ENCODE measurements at regions not wholly inside any gene's neighbourhood (a gene's known extent, or its start where the extent isn't known, plus 50 kb on each side); places are given as distances from the start of the nearest gene placed in this dataset.
"Not testable (repeated sequence)": the region's sequence is repeated elsewhere in the genome, so short reads cannot be mapped to it uniquely, and the experiment has no call there.

DNA sequence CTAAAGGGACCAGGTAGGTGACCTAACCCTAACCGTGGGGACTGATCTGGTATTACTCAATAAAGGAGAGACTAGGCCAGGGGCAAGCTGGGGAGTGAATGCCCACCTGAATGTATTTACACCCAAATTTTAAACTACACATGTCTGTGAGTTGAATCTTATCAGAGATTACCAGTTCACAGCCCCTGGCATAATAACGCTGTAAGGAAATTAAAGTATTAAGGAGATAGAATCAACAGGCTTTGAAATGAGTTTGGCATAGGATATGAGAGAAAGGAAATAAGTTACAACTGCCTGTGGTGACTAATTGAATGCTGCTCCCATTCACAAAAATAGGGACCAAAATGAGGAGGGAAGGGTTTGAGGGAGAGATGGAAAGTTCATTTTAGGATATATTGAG is 593.3 kb downstream of the CSNK1G3 start:
- TF ChIP-seq ZNF8 (CRISPR knock-in tag; IDR thresholded peaks at IDR 0.05) (no peak), RARB (CRISPR knock-in tag; IDR thresholded peaks at IDR 0.05) (no peak), ZNF565 (CRISPR knock-in tag; conservative IDR thresholded peaks at IDR 0.05; ENCODE audit: low read depth) (no peak), GLIS3 (CRISPR knock-in tag; IDR thresholded peaks at IDR 0.05) (no peak), ARNTL (CRISPR knock-in tag; IDR thresholded peaks at IDR 0.05; ENCODE audit: borderline replicate concordance, low read depth) (no peak), ZFP30 (CRISPR knock-in tag; IDR thresholded peaks at IDR 0.05) (no peak), CSDC2 (CRISPR knock-in tag; IDR thresholded peaks at IDR 0.05) (no peak), BACH2 (CRISPR knock-in tag; IDR thresholded peaks at IDR 0.05; ENCODE audit: borderline replicate concordance) (no peak)
- no peak for ATAC-seq

DNA sequence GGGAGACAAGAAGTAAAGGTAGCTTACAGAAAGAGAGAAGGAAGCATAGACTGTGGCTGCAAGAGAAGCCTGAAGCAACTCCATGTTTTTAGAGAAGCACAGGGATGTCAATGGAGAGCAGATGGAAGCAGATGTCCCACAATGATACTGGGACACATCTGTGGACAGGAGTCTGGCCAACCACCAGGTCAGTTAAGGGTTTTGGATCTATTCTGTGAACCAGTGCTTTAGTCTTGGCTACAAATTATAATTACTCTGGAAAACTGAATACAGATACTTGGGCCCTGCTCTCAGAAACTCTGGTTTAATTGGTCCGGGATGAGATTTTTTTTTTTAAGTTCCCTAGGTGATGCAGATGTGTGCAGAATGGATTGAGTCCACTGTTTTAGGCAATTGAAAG is 592.8 kb downstream of the CSNK1G3 start:
- ATAC-seq: no peak
- TF ChIP-seq TOX (CRISPR knock-in tag; IDR thresholded peaks at IDR 0.05; ENCODE audit: borderline replicate concordance) (no peak), OSR1 (CRISPR knock-in tag; IDR thresholded peaks at IDR 0.05) (no peak), RARB (CRISPR knock-in tag; IDR thresholded peaks at IDR 0.05) (no peak), ZFP3 (CRISPR knock-in tag; IDR thresholded peaks at IDR 0.05) (no peak)

DNA sequence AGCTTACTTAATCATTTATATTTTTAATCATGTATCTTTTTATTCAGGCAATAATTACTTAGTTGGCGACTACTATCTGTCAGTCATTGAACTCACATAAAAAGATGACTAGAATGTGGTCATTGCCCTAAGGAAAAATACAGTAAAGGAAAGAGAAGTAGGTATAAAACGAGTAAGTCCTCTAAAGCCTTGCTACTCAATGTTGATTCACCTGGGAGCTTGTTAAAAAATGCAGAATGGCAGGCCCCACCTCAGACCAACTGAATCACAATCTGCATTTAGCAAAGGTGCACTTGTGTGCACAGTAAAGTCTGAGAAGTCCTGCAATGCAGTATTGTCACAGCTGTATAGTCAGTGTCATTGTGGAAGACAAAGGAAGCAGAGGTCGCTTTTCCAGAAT is 592.4 kb downstream of the CSNK1G3 start:
- no peak for ATAC-seq
- TF ChIP-seq ZFP30 (CRISPR knock-in tag; IDR thresholded peaks at IDR 0.05) (no peak), CSDC2 (CRISPR knock-in tag; IDR thresholded peaks at IDR 0.05) (no peak), ZC3H10 (CRISPR knock-in tag; IDR thresholded peaks at IDR 0.05) (no peak), RARB (CRISPR knock-in tag; IDR thresholded peaks at IDR 0.05) (no peak), OSR1 (CRISPR knock-in tag; IDR thresholded peaks at IDR 0.05) (no peak), BACH2 (CRISPR knock-in tag; IDR thresholded peaks at IDR 0.05; ENCODE audit: borderline replicate concordance) (no peak), PPARA (CRISPR knock-in tag; IDR thresholded peaks at IDR 0.05; ENCODE audit: borderline replicate concordance) (no peak), TOX (CRISPR knock-in tag; IDR thresholded peaks at IDR 0.05; ENCODE audit: borderline replicate concordance) (no peak), SNAI2 (CRISPR knock-in tag; IDR thresholded peaks at IDR 0.05) (no peak), ARNTL (CRISPR knock-in tag; IDR thresholded peaks at IDR 0.05; ENCODE audit: borderline replicate concordance, low read depth) (no peak), GLIS3 (CRISPR knock-in tag; IDR thresholded peaks at IDR 0.05) (no peak), ISL1 (CRISPR knock-in tag; IDR thresholded peaks at IDR 0.05) (no peak)
- TF ChIP-seq, protein P1, sequence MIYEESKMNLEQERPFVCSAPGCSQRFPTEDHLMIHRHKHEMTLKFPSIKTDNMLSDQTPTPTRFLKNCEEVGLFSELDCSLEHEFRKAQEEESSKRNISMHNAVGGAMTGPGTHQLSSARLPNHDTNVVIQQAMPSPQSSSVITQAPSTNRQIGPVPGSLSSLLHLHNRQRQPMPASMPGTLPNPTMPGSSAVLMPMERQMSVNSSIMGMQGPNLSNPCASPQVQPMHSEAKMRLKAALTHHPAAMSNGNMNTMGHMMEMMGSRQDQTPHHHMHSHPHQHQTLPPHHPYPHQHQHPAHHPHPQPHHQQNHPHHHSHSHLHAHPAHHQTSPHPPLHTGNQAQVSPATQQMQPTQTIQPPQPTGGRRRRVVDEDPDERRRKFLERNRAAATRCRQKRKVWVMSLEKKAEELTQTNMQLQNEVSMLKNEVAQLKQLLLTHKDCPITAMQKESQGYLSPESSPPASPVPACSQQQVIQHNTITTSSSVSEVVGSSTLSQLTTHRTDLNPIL (CRISPR knock-in tag; IDR thresholded peaks at IDR 0.05; ENCODE audit: low read depth): no peak
- TF ChIP-seq, protein P2, sequence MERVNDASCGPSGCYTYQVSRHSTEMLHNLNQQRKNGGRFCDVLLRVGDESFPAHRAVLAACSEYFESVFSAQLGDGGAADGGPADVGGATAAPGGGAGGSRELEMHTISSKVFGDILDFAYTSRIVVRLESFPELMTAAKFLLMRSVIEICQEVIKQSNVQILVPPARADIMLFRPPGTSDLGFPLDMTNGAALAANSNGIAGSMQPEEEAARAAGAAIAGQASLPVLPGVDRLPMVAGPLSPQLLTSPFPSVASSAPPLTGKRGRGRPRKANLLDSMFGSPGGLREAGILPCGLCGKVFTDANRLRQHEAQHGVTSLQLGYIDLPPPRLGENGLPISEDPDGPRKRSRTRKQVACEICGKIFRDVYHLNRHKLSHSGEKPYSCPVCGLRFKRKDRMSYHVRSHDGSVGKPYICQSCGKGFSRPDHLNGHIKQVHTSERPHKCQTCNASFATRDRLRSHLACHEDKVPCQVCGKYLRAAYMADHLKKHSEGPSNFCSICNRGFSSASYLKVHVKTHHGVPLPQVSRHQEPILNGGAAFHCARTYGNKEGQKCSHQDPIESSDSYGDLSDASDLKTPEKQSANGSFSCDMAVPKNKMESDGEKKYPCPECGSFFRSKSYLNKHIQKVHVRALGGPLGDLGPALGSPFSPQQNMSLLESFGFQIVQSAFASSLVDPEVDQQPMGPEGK (CRISPR knock-in tag; IDR thresholded peaks at IDR 0.05; ENCODE audit: borderline replicate concordance): no peak
- TF ChIP-seq, protein P3, sequence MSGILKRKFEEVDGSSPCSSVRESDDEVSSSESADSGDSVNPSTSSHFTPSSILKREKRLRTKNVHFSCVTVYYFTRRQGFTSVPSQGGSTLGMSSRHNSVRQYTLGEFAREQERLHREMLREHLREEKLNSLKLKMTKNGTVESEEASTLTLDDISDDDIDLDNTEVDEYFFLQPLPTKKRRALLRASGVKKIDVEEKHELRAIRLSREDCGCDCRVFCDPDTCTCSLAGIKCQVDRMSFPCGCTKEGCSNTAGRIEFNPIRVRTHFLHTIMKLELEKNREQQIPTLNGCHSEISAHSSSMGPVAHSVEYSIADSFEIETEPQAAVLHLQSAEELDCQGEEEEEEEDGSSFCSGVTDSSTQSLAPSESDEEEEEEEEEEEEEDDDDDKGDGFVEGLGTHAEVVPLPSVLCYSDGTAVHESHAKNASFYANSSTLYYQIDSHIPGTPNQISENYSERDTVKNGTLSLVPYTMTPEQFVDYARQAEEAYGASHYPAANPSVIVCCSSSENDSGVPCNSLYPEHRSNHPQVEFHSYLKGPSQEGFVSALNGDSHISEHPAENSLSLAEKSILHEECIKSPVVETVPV (CRISPR knock-in tag; IDR thresholded peaks at IDR 0.05): no peak

DNA sequence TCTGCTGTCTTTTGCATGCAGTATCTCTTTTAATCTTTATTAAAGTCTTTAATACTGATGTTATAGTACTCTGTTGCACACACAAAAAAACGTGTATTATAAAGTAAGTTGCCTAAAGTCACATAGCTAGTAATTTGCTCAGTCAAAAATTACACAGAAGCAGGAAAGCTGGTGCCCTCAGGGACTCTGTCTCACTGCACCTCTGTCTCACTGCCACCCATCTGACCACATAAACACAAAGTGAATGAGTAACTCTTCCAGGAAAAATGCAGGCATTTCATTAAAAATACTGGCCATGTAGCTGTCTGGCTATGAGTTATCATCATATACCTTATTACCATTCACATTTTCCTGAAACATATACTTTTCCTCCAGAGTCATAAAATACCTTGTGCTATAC is 591.7 kb downstream of the CSNK1G3 start:
- no peak for ATAC-seq
- no peak for TF ChIP-seq OSR1 (CRISPR knock-in tag; IDR thresholded peaks at IDR 0.05)

DNA sequence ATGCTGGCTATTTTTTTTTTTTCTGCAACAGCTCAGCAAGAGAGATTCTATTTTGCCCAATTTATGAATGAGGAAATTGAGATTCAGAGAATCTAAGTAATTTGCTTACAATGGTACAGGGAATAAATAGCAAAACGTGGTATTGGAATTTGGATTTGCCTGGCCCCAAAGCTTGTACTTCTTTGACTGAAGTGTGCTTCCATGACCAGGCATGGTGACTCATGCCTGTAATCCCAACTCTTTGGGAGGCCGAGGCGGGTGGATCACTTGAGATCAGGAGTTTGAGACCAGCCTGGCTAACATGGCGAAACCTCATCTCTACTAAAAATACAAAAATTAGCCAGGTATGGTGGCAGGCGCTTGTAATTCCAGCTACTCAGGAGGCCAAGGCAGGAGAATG is 591.1 kb downstream of the CSNK1G3 start:
- not testable (repeated sequence) for ATAC-seq

DNA sequence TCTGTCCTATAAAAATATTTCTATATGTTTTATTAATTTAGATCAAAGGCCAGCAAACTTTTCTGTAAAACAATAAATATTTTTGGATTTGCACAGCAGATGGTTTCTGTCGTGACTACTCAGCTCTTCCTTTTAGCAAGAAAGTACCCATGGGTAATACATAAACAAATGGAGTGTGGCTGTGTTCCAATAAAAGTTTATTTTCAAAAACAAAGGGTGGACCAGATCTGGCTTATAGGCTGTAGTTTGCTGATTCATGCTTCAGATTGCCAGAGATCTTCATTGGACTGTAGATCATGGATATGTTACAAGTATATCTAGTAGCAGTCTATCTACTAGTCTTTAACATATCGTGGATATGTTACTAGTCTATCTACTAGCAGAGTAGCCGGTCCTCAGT is 590.5 kb downstream of the CSNK1G3 start:
- ATAC-seq: no peak
- TF ChIP-seq, protein P2 (CRISPR knock-in tag; IDR thresholded peaks at IDR 0.05; ENCODE audit: borderline replicate concordance): no peak
- TF ChIP-seq SNAI2 (CRISPR knock-in tag; IDR thresholded peaks at IDR 0.05) (no peak), TCF4 (CRISPR knock-in tag; IDR thresholded peaks at IDR 0.05; ENCODE audit: borderline replicate concordance) (no peak), PPARA (CRISPR knock-in tag; IDR thresholded peaks at IDR 0.05; ENCODE audit: borderline replicate concordance) (no peak), TOX (CRISPR knock-in tag; IDR thresholded peaks at IDR 0.05; ENCODE audit: borderline replicate concordance) (no peak), ESRRG (CRISPR knock-in tag; IDR thresholded peaks at IDR 0.05) (no peak), ZNF8 (CRISPR knock-in tag; IDR thresholded peaks at IDR 0.05) (no peak), CSDC2 (CRISPR knock-in tag; IDR thresholded peaks at IDR 0.05) (no peak), BACH2 (CRISPR knock-in tag; IDR thresholded peaks at IDR 0.05; ENCODE audit: borderline replicate concordance) (no peak), ZC3H10 (CRISPR knock-in tag; IDR thresholded peaks at IDR 0.05) (no peak), ZNF565 (CRISPR knock-in tag; conservative IDR thresholded peaks at IDR 0.05; ENCODE audit: low read depth) (no peak), ISL1 (CRISPR knock-in tag; IDR thresholded peaks at IDR 0.05) (no peak), GLIS3 (CRISPR knock-in tag; IDR thresholded peaks at IDR 0.05) (no peak), RARB (CRISPR knock-in tag; IDR thresholded peaks at IDR 0.05) (no peak)
- TF ChIP-seq, protein P4, sequence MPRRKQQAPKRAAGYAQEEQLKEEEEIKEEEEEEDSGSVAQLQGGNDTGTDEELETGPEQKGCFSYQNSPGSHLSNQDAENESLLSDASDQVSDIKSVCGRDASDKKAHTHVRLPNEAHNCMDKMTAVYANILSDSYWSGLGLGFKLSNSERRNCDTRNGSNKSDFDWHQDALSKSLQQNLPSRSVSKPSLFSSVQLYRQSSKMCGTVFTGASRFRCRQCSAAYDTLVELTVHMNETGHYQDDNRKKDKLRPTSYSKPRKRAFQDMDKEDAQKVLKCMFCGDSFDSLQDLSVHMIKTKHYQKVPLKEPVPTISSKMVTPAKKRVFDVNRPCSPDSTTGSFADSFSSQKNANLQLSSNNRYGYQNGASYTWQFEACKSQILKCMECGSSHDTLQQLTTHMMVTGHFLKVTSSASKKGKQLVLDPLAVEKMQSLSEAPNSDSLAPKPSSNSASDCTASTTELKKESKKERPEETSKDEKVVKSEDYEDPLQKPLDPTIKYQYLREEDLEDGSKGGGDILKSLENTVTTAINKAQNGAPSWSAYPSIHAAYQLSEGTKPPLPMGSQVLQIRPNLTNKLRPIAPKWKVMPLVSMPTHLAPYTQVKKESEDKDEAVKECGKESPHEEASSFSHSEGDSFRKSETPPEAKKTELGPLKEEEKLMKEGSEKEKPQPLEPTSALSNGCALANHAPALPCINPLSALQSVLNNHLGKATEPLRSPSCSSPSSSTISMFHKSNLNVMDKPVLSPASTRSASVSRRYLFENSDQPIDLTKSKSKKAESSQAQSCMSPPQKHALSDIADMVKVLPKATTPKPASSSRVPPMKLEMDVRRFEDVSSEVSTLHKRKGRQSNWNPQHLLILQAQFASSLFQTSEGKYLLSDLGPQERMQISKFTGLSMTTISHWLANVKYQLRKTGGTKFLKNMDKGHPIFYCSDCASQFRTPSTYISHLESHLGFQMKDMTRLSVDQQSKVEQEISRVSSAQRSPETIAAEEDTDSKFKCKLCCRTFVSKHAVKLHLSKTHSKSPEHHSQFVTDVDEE (CRISPR knock-in tag; IDR thresholded peaks at IDR 0.05): no peak
- TF ChIP-seq, protein P1 (CRISPR knock-in tag; IDR thresholded peaks at IDR 0.05; ENCODE audit: low read depth): no peak
